ENCODE measurements at regions not wholly inside any gene's neighbourhood (a gene's known extent, or its start where the extent isn't known, plus 50 kb on each side); places are given as distances from the start of the nearest gene placed in this dataset.

DNA sequence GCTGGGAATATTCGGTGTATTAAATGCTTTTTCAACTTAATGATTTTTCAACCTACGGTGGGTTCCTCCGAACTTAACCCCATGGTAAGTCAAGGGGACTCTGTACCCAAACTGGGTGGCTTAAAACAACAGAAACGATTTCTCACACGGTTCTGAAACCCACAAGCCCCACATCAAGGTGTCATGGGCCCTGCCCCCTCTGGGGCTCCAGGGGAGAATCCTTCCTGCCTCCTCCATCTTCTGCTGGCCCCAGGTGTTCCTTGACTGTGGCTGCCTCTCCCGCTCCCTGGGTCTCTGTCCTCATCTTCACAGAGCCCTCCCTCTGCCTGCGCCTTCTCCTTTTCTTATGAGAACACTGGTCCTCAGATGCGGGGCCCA is 301.3 kb upstream of the SALL3 start:
- H3K36me3 ChIP-seq (ENCODE audit: control insufficient read depth in 2 of 2, insufficient read depth in 2 of 2, low read length in 1 of 2) = no peaks in the 10 kb centered on the region
- WGBS = 33% methylated on average over 8 of the region's 8 CpGs
- no peaks in the 10 kb centered on the region for H3K9me3 ChIP-seq (ENCODE audit: control insufficient read depth in 2 of 2, insufficient read depth in 1 of 2, low read length in 1 of 2)
- H3K27ac ChIP-seq (ENCODE audit: low read depth in 1 of 2, low read length in 1 of 2) = peak overlapping the region in 1 of 2 donors; percentile 1
- peak in 8 of 9 donors; percentile 8 to 68 (median 28) for DNase-seq (ENCODE audit: low read depth in 6 of 9, low spot score in 9 of 9)
- H3K27me3 ChIP-seq (ENCODE audit: control insufficient read depth in 2 of 2, insufficient read depth in 1 of 2, low read length in 1 of 2) = no peaks in the 10 kb centered on the region
- no peak overlapping the region for H3K4me3 ChIP-seq (ENCODE audit: low read length in 2 of 2)
- peaks cover 14 to 40% of the 10 kb centered on the region in 2 donors for H3K4me1 ChIP-seq (ENCODE audit: control insufficient read depth in 2 of 2, insufficient read depth in 2 of 2, low read length in 2 of 2)

DNA sequence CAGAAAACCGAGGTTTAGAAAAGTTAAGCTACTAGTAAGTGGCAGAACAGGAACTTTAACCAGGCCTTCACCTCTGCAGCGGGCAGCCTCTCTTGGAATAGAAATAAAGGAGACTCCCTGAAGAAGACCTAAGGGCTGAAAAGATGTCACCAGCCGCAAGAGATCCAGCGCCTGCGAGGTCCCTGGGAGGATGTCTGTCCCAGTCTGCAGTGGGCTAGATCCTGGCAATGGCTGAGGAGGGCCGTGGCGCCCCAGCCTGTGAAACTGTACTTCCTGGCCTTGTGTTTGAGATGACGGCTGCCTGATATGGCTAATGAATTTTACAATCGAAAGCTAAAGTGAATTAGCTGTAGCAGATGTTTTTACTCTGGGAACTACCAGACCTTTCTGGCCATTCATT is 300.6 kb upstream of the SALL3 start:
- Histone ChIP-seq H3K4me1 (ENCODE audit: control insufficient read depth in 2 of 2, insufficient read depth in 2 of 2, low read length in 2 of 2) (peaks cover 14 to 33% of the 10 kb centered on the region in 2 donors), H3K36me3 (ENCODE audit: control insufficient read depth in 2 of 2, insufficient read depth in 2 of 2, low read length in 1 of 2) (no peaks in the 10 kb centered on the region), H3K4me3 (ENCODE audit: low read length in 2 of 2) (no peak overlapping the region), H3K27me3 (ENCODE audit: control insufficient read depth in 2 of 2, insufficient read depth in 1 of 2, low read length in 1 of 2) (no peaks in the 10 kb centered on the region), H3K9me3 (ENCODE audit: control insufficient read depth in 2 of 2, insufficient read depth in 1 of 2, low read length in 1 of 2) (no peaks in the 10 kb centered on the region), H3K27ac (ENCODE audit: low read depth in 1 of 2, low read length in 1 of 2) (no peak overlapping the region)
- no peak for DNase-seq (ENCODE audit: low read depth in 6 of 9, low spot score in 9 of 9)
- WGBS = 89% methylated on average over 9 of the region's 9 CpGs

GRCh38 chr18:78679613-78680260 is 299.9 kb upstream of the SALL3 start:
- H3K9me3 ChIP-seq (ENCODE audit: control insufficient read depth in 2 of 2, insufficient read depth in 1 of 2, low read length in 1 of 2) = no peaks in the 10 kb centered on the region
- no peaks in the 10 kb centered on the region for H3K36me3 ChIP-seq (ENCODE audit: control insufficient read depth in 2 of 2, insufficient read depth in 2 of 2, low read length in 1 of 2)
- no peak overlapping the region for H3K4me3 ChIP-seq (ENCODE audit: low read length in 2 of 2)
- no peak overlapping the region for H3K27ac ChIP-seq (ENCODE audit: low read depth in 1 of 2, low read length in 1 of 2)
- peaks cover 11 to 30% of the 10 kb centered on the region in 2 donors for H3K4me1 ChIP-seq (ENCODE audit: control insufficient read depth in 2 of 2, insufficient read depth in 2 of 2, low read length in 2 of 2)
- no peaks in the 10 kb centered on the region for H3K27me3 ChIP-seq (ENCODE audit: control insufficient read depth in 2 of 2, insufficient read depth in 1 of 2, low read length in 1 of 2)
- DNase-seq (ENCODE audit: low read depth in 6 of 9, low spot score in 9 of 9) = no peak
- WGBS = 90% methylated on average over 17 of the region's 17 CpGs

DNA sequence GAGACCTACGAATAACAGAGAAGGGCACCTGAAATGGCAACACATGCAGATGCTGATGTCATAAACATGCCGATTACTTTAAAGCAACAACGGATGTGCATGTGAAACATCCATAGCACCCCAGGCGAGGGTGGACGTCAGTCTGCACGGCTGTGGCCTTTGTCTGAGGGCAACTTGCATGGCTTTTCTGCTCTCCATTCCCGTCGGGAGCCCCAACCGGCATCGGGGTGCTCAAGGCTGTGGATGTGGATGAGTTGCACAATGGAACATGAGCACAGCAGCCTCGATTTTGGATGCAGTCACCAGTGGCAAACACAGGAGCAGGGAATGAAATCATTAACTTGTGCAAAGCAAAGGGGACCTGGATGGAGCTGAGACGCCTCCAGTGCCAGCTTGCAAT is 298.2 kb upstream of the SALL3 start:
- DNase-seq (ENCODE audit: low read depth in 6 of 9, low spot score in 9 of 9) = no peak

DNA sequence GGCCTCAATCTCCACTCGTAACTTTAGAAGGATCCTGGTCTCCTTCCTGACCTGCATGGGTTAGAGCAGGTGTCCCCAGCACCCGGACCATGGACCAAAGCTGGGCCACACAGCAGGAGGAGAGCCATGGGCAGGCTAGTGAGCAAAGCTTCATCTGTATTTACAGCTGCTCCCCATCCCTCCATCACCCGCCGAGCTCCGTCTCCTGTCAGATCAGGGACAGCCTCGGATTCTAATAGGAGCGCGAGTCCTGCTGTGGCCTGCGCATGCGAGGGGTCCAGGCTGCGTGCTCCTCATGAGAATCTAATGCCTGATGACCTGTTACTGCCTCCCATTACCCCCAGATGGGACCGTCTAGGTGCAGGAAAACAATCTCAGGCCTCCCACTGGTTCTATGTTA is 297.7 kb upstream of the SALL3 start:
- Histone ChIP-seq H3K9me3 (ENCODE audit: control insufficient read depth in 2 of 2, insufficient read depth in 1 of 2, low read length in 1 of 2) (no peaks in the 10 kb centered on the region), H3K4me3 (ENCODE audit: low read length in 2 of 2) (no peak overlapping the region), H3K27me3 (ENCODE audit: control insufficient read depth in 2 of 2, insufficient read depth in 1 of 2, low read length in 1 of 2) (no peaks in the 10 kb centered on the region), H3K36me3 (ENCODE audit: control insufficient read depth in 2 of 2, insufficient read depth in 2 of 2, low read length in 1 of 2) (no peaks in the 10 kb centered on the region), H3K27ac (ENCODE audit: low read depth in 1 of 2, low read length in 1 of 2) (no peak overlapping the region), H3K4me1 (ENCODE audit: control insufficient read depth in 2 of 2, insufficient read depth in 2 of 2, low read length in 2 of 2) (peaks cover 11 to 22% of the 10 kb centered on the region in 2 donors)
- DNase-seq (ENCODE audit: low read depth in 6 of 9, low spot score in 9 of 9) = no peak
- 96% methylated on average over 12 of the region's 12 CpGs for WGBS

More for the DNA sequence above, 298.2 kb upstream of the SALL3 start:
- 91% methylated on average over 12 of the region's 12 CpGs for WGBS
- no peaks in the 10 kb centered on the region for H3K27me3 ChIP-seq (ENCODE audit: control insufficient read depth in 2 of 2, insufficient read depth in 1 of 2, low read length in 1 of 2)
- no peak overlapping the region for H3K27ac ChIP-seq (ENCODE audit: low read depth in 1 of 2, low read length in 1 of 2)
- no peaks in the 10 kb centered on the region for H3K36me3 ChIP-seq (ENCODE audit: control insufficient read depth in 2 of 2, insufficient read depth in 2 of 2, low read length in 1 of 2)
- no peak overlapping the region for H3K4me3 ChIP-seq (ENCODE audit: low read length in 2 of 2)
- H3K9me3 ChIP-seq (ENCODE audit: control insufficient read depth in 2 of 2, insufficient read depth in 1 of 2, low read length in 1 of 2) = no peaks in the 10 kb centered on the region
- peaks cover 11 to 27% of the 10 kb centered on the region in 2 donors for H3K4me1 ChIP-seq (ENCODE audit: control insufficient read depth in 2 of 2, insufficient read depth in 2 of 2, low read length in 2 of 2)

DNA sequence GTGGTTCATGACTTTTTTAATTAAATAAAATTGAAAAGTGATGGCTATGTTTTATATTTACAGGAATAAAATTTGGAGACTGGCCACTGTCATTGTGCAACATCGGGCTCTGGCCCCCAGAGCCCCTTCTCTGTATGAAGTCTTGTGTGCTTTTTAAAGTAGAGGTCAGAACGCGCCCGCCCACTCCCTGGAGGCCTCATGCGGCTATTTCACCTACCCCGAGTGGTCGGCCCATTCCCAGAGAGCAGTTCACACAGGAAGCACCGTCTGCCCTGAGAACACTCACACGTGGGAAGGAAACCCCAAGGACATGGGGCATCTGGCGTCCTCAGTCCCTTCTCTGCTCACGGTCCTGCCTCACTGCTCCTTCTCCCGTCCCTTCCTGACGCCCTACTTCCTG is 296.9 kb upstream of the SALL3 start:
- no peaks in the 10 kb centered on the region for H3K9me3 ChIP-seq (ENCODE audit: control insufficient read depth in 2 of 2, insufficient read depth in 1 of 2, low read length in 1 of 2)
- peaks cover 5 to 14% of the 10 kb centered on the region in 2 donors for H3K4me1 ChIP-seq (ENCODE audit: control insufficient read depth in 2 of 2, insufficient read depth in 2 of 2, low read length in 2 of 2)
- H3K27ac ChIP-seq (ENCODE audit: low read depth in 1 of 2, low read length in 1 of 2) = no peak overlapping the region
- DNase-seq (ENCODE audit: low read depth in 6 of 9, low spot score in 9 of 9) = no peak
- H3K27me3 ChIP-seq (ENCODE audit: control insufficient read depth in 2 of 2, insufficient read depth in 1 of 2, low read length in 1 of 2) = no peaks in the 10 kb centered on the region
- no peak overlapping the region for H3K4me3 ChIP-seq (ENCODE audit: low read length in 2 of 2)
- H3K36me3 ChIP-seq (ENCODE audit: control insufficient read depth in 2 of 2, insufficient read depth in 2 of 2, low read length in 1 of 2) = no peaks in the 10 kb centered on the region
- 60% methylated on average over 13 of the region's 13 CpGs for WGBS

DNA sequence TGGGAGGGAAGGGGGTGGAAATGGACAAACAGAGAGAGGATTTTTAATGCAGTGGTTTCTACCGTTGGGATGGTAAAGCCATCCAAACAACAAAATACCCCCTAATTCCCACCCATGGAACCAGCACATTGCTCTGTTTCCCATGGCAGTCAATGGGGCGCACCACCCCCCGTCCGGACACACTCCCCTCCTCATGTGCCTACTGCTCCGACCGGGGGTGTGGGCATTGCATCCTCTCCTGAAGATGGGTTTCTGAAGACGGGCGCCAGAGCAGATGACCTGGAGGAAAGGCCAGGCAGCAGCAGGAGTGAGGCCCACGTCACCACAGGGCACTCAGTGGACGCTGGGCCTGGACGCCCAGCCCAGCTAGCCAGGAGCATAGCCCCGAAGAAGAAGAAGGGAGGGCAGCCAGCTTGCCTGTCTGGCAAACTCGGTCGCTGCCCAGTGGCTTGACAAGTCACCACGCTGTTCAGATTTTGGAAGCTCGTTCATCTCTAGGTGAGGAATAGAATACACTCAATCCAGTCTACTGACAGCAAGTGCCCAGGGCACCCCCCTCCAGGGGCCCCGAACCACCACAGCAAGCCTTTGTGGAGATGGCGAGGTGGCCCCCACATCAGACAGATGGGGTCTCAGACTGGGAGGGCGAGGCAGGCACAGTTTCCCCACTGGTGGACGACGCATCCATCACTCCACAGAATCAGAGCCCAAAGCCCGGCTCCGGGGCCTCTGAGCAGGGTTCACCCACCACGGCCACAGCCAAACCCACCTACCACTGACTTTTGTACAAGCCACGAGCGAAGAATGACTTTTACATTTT is 296.2 kb upstream of the SALL3 start:
- Histone ChIP-seq H3K4me1 (ENCODE audit: control insufficient read depth in 2 of 2, insufficient read depth in 2 of 2, low read length in 2 of 2) (peaks cover 0 to 7% of the 10 kb centered on the region in 2 donors), H3K27me3 (ENCODE audit: control insufficient read depth in 2 of 2, insufficient read depth in 1 of 2, low read length in 1 of 2) (no peaks in the 10 kb centered on the region), H3K36me3 (ENCODE audit: control insufficient read depth in 2 of 2, insufficient read depth in 2 of 2, low read length in 1 of 2) (no peaks in the 10 kb centered on the region), H3K9me3 (ENCODE audit: control insufficient read depth in 2 of 2, insufficient read depth in 1 of 2, low read length in 1 of 2) (no peaks in the 10 kb centered on the region), H3K27ac (ENCODE audit: low read depth in 1 of 2, low read length in 1 of 2) (no peak overlapping the region), H3K4me3 (ENCODE audit: low read length in 2 of 2) (no peak overlapping the region)
- DNase-seq (ENCODE audit: low read depth in 6 of 9, low spot score in 9 of 9) = no peak
- 92% methylated on average over 26 of the region's 26 CpGs for WGBS

- Histone ChIP-seq H3K4me1 (ENCODE audit: control insufficient read depth in 2 of 2, insufficient read depth in 2 of 2, low read length in 2 of 2) (no peaks in the 10 kb centered on the region), H3K27ac (ENCODE audit: low read depth in 1 of 2, low read length in 1 of 2) (no peak overlapping the region), H3K9me3 (ENCODE audit: control insufficient read depth in 2 of 2, insufficient read depth in 1 of 2, low read length in 1 of 2) (no peaks in the 10 kb centered on the region), H3K36me3 (ENCODE audit: control insufficient read depth in 2 of 2, insufficient read depth in 2 of 2, low read length in 1 of 2) (no peaks in the 10 kb centered on the region), H3K27me3 (ENCODE audit: control insufficient read depth in 2 of 2, insufficient read depth in 1 of 2, low read length in 1 of 2) (no peaks in the 10 kb centered on the region), H3K4me3 (ENCODE audit: low read length in 2 of 2) (no peak overlapping the region)
- no peak for DNase-seq (ENCODE audit: low read depth in 6 of 9, low spot score in 9 of 9)
- 84% methylated on average over 23 of the region's 23 CpGs for WGBS
Measured at GRCh38 chr18:78685250-78685979, 294.2 kb upstream of the SALL3 start.

- no peaks in the 10 kb centered on the region for H3K27me3 ChIP-seq (ENCODE audit: control insufficient read depth in 2 of 2, insufficient read depth in 1 of 2, low read length in 1 of 2)
- peaks cover 0 to 3% of the 10 kb centered on the region in 2 donors for H3K4me1 ChIP-seq (ENCODE audit: control insufficient read depth in 2 of 2, insufficient read depth in 2 of 2, low read length in 2 of 2)
- H3K27ac ChIP-seq (ENCODE audit: low read depth in 1 of 2, low read length in 1 of 2) = no peak overlapping the region
- no peaks in the 10 kb centered on the region for H3K36me3 ChIP-seq (ENCODE audit: control insufficient read depth in 2 of 2, insufficient read depth in 2 of 2, low read length in 1 of 2)
- WGBS = 90% methylated on average over 26 of the region's 26 CpGs
- no peak for DNase-seq (ENCODE audit: low read depth in 6 of 9, low spot score in 9 of 9)
- H3K9me3 ChIP-seq (ENCODE audit: control insufficient read depth in 2 of 2, insufficient read depth in 1 of 2, low read length in 1 of 2) = no peaks in the 10 kb centered on the region
- H3K4me3 ChIP-seq (ENCODE audit: low read length in 2 of 2) = no peak overlapping the region
Measured at GRCh38 chr18:78685980-78686530, 293.6 kb upstream of the SALL3 start.

Data from thymus (tissue), 11 donors.